H1 (cell line): ENCODE measurements at regions not wholly inside any gene's neighbourhood (a gene's known extent, or its start where the extent isn't known, plus 50 kb on each side); places are given as distances from the start of the nearest gene placed in this dataset.

Experiments used
- CHD7 ChIP-seq: fragments of 300-600 bp; sonication (generic); IDR thresholded peaks from 2 replicates; pipeline ENCODE4 v1.7.1; 2012; ENCODE audit warnings: low read length, moderate library complexity, mild to moderate bottlenecking, inconsistent platforms; ENCODE audit not compliant: insufficient replicate concordance

DNA sequence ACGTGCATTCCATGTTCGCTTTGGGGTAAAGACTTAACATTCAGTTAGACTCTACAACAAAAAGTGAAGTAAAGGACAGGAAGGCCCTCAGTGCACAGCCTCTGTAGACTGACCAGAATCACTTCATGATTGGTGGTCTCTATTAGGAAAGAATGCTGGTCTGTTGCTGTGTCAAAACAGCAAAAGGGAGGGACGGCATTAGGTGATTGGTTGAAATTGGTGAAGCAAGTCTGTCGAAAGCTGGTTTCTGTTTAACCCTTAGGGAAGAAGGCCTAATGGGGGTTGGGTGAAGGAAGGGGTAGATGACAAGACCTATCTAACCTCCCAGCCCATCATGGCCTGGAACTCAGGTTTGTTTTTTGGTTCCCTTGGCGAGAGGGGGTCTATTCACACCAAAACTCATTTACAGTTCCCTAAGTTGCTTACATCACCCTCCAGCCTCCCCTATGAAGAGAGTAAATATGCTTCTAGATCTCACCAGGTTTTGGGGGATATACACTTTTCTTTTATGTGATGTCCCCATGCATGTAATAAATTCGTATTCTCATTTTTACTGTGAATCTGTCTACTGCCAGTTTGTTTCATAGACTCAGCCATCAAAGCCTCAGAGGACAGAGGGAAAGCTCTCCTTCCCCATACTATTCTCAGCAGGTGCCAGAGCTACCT, 65.6 kb downstream of the TMEM17 start (continued):
- no peak for TF ChIP-seq CHD7
- TF ChIP-seq, all 59 proteins: peak for 0
